KOPT-K1 (cell line): ENCODE measurements at regions not wholly inside any gene's neighbourhood (a gene's known extent, or its start where the extent isn't known, plus 50 kb on each side); places are given as distances from the start of the nearest gene placed in this dataset.
"Not testable (repeated sequence)": the region's sequence is repeated elsewhere in the genome, so short reads cannot be mapped to it uniquely, and the experiment has no call there.

Experiments used
- H3K27ac ChIP-seq: fragments of 200-600 bp; sonication (generic); 2 replicates; pipeline ENCODE4 v1.5.1; 2016; ENCODE audit warnings: antibody characterized with exemption, mild to moderate bottlenecking, low read depth, low read length; ENCODE audit not compliant: poor library complexity, severe bottlenecking
- H3K36me3 ChIP-seq: fragments of 200-600 bp; sonication (generic); 2 replicates; pipeline ENCODE4 v1.5.1; 2017; ENCODE audit warnings: antibody characterized with exemption, mild to moderate bottlenecking, low read length, moderate library complexity; ENCODE audit not compliant: insufficient read depth
- H3K9me3 ChIP-seq: fragments of 200-600 bp; sonication (generic); 2 replicates; pipeline ENCODE4 v1.5.1; 2017; ENCODE audit warnings: antibody characterized with exemption, low read length, mild to moderate bottlenecking; ENCODE audit not compliant: insufficient read depth, poor library complexity, severe bottlenecking

GRCh38 chr2:198622986-198623730 is 818.8 kb downstream of the PLCL1 start:
- H3K9me3 ChIP-seq = no peaks in the 10 kb centered on the region
- H3K27ac ChIP-seq = no peak overlapping the region
- H3K36me3 ChIP-seq = no peaks in the 10 kb centered on the region

- no peaks in the 10 kb centered on the region for H3K36me3 ChIP-seq
- H3K9me3 ChIP-seq = no peaks in the 10 kb centered on the region
- no peak overlapping the region for H3K27ac ChIP-seq
Measured at GRCh38 chr2:198615972-198616371, 811.6 kb downstream of the PLCL1 start.

GRCh38 chr2:198611201-198611600 is 806.8 kb downstream of the PLCL1 start:
- Histone ChIP-seq H3K27ac (no peak overlapping the region), H3K9me3 (no peaks in the 10 kb centered on the region), H3K36me3 (no peaks in the 10 kb centered on the region)

- Histone ChIP-seq H3K36me3 (no peaks in the 10 kb centered on the region), H3K27ac (no peak overlapping the region), H3K9me3 (no peaks in the 10 kb centered on the region)
Measured at GRCh38 chr2:198604599-198604998, 800.2 kb downstream of the PLCL1 start.

GRCh38 chr2:198602986-198603385 is 798.6 kb downstream of the PLCL1 start:
- not testable (repeated sequence) for H3K36me3 ChIP-seq, H3K27ac ChIP-seq, H3K9me3 ChIP-seq

GRCh38 chr2:198597648-198598047 is 793.3 kb downstream of the PLCL1 start:
- no peak overlapping the region for H3K27ac ChIP-seq
- no peaks in the 10 kb centered on the region for H3K9me3 ChIP-seq
- no peaks in the 10 kb centered on the region for H3K36me3 ChIP-seq

- Histone ChIP-seq H3K36me3 (no peaks in the 10 kb centered on the region), H3K9me3 (no peaks in the 10 kb centered on the region), H3K27ac (no peak overlapping the region)
Measured at GRCh38 chr2:198596985-198597384, 792.6 kb downstream of the PLCL1 start.

GRCh38 chr2:198595721-198596120 is 791.3 kb downstream of the PLCL1 start:
- Histone ChIP-seq H3K9me3 (no peaks in the 10 kb centered on the region), H3K27ac (no peak overlapping the region), H3K36me3 (no peaks in the 10 kb centered on the region)

- H3K27ac ChIP-seq = no peak overlapping the region
- no peaks in the 10 kb centered on the region for H3K36me3 ChIP-seq
- no peaks in the 10 kb centered on the region for H3K9me3 ChIP-seq
Measured at GRCh38 chr2:198591586-198591985, 787.2 kb downstream of the PLCL1 start.

GRCh38 chr2:198587741-198588140 is 783.3 kb downstream of the PLCL1 start:
- Histone ChIP-seq H3K36me3 (no peaks in the 10 kb centered on the region), H3K9me3 (no peaks in the 10 kb centered on the region), H3K27ac (no peak overlapping the region)

GRCh38 chr2:198587240-198587639 is 782.8 kb downstream of the PLCL1 start:
- no peaks in the 10 kb centered on the region for H3K36me3 ChIP-seq
- no peaks in the 10 kb centered on the region for H3K9me3 ChIP-seq
- no peak overlapping the region for H3K27ac ChIP-seq

GRCh38 chr2:198571393-198571792 is 767.0 kb downstream of the PLCL1 start:
- no peaks in the 10 kb centered on the region for H3K9me3 ChIP-seq
- H3K36me3 ChIP-seq = no peaks in the 10 kb centered on the region

GRCh38 chr2:198558176-198558575 is 753.8 kb downstream of the PLCL1 start:
- Histone ChIP-seq H3K9me3 (no peaks in the 10 kb centered on the region), H3K27ac (no peak overlapping the region), H3K36me3 (no peaks in the 10 kb centered on the region)

More at GRCh38 chr2:198571393-198571792, 767.0 kb downstream of the PLCL1 start:
- no peak overlapping the region for H3K27ac ChIP-seq

GRCh38 chr2:198546122-198546521 is 741.7 kb downstream of the PLCL1 start:
- Histone ChIP-seq H3K36me3 (no peaks in the 10 kb centered on the region), H3K9me3 (no peaks in the 10 kb centered on the region), H3K27ac (no peak overlapping the region)

- Histone ChIP-seq H3K27ac (no peak overlapping the region), H3K36me3 (no peaks in the 10 kb centered on the region), H3K9me3 (no peaks in the 10 kb centered on the region)
Measured at GRCh38 chr2:198545411-198545810, 741.0 kb downstream of the PLCL1 start.

- Histone ChIP-seq H3K9me3 (no peaks in the 10 kb centered on the region), H3K36me3 (no peaks in the 10 kb centered on the region), H3K27ac (no peak overlapping the region)
Measured at GRCh38 chr2:198544461-198544860, 740.1 kb downstream of the PLCL1 start.
